ENCODE measurements at regions not wholly inside any gene's neighbourhood (a gene's known extent, or its start where the extent isn't known, plus 50 kb on each side); places are given as distances from the start of the nearest gene placed in this dataset.

- no peak for DNase-seq (ENCODE audit: low read depth in 4 of 4, low spot score in 3 of 4)
Observed at GRCh38 chr2:176638167-176639015, 369.1 kb downstream of the MTX2 start.

- no peak for DNase-seq (ENCODE audit: low read depth in 4 of 4, low spot score in 3 of 4)
Observed at GRCh38 chr2:176639016-176639343, 369.7 kb downstream of the MTX2 start.

- no peak for DNase-seq (ENCODE audit: low read depth in 4 of 4, low spot score in 3 of 4)
Observed at GRCh38 chr2:176639671-176640070, 370.4 kb downstream of the MTX2 start.

DNA sequence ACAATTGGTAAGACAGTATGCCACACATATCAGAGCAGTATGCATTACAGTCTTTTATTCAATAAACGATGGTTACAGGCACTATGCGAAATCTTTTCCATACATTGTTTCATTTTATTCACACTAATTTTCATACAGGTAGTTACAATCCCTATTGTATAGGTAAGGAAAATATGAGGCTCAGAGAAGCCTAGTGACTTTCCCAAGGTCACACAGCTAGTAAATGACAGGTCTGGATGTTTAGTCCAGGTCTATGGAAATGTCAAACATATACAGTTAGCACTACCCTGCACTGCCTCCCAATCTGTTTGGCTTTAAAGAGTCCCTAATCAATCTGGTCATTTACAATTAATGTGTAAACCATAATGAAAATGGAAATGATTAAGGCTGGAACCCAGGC lies 372.2 kb downstream of the MTX2 start:
- no peak for DNase-seq (ENCODE audit: low read depth in 4 of 4, low spot score in 3 of 4)

DNA sequence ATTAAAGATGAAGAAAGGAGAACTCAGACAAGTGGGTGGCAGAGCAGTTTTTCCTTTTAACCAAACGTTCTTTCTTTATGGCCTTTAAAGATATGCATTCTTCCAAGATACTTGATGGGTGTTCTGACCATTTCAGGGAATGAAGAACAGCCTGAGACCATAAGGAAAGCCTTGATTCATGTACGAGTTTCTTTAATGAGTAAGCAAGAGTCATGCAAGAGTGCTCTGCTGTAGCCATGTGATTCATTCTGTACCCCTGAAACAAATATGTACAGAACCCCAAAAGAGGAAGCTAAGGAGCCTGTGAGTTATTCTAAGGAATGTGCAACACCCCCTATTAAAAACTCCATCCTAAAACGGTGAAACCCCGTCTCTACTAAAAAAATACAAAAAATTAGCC lies 372.8 kb downstream of the MTX2 start:
- DNase-seq (ENCODE audit: low read depth in 4 of 4, low spot score in 3 of 4): no peak

GRCh38 chr2:176643646-176644045 lies 374.4 kb downstream of the MTX2 start:
- DNase-seq (ENCODE audit: low read depth in 4 of 4, low spot score in 3 of 4): no peak

GRCh38 chr2:176645494-176645893 lies 376.3 kb downstream of the MTX2 start:
- DNase-seq (ENCODE audit: low read depth in 4 of 4, low spot score in 3 of 4): no peak

DNA sequence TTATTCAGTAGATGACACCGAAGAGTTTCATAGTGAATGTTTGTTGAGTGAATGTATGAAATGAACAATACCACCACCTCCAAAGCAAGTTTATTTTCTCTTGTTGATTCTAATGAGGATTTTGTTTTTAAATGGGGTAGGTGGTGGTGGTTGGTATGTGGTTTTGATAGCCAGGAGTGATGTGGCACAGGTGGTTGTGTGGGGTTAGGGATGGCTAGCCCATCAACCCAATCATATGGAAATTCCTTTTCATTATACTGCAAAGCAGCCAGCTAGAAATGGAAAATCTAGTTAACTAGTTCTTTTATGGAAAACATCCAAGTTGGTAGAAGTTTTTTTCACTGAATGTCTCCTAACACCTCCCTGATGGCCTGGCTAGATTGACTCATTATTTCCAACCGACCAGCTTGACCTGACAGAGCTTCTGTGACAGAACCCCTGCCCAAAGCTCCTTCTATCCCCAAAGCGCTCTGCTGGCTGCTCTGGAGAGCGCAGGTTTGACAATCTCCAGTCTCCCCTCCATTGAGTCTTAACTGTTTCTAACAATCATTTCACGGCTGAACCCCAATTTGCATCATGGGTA lies 376.9 kb downstream of the MTX2 start:
- DNase-seq (ENCODE audit: low read depth in 4 of 4, low spot score in 3 of 4): no peak

DNA sequence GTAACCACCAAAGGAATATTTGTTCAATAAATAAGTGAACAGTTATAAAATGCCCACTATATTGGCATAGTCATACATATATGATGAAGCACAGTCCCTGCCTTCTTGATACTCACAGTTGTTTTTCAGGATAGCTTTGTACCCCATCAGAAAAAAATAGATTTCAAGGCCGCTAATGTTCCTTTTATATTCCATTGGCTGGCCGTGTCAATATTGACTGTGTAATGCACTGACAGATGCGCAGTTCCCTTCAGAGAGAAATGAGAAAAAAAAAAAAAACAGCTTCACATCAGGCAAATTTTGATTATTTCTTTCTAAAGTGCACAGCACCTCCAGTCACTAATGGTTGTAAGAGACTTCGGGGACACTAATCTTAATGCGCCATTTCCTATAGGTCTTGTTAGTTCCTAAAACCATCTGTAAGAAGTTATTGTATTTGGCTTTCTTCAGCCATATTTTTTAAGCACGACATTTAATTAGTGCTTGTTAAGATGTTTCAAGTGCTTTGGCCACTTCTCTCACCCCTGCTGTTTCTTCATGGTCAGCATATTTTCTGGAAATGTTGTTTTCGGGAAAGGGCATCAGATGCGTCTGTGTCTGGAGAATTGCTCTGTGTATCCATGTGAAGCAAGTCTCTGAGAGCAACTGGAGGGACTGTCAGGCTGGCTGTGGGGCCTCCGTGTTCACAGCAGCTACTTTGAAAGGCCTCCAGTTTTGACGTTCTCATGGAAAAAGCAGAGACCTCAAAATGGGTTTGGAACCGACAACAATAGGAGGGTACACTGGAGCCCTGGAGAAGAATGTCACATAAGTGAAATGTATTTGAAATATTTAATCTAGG lies 378.3 kb downstream of the MTX2 start:
- DNase-seq (ENCODE audit: low read depth in 4 of 4, low spot score in 3 of 4): no peak

DNA sequence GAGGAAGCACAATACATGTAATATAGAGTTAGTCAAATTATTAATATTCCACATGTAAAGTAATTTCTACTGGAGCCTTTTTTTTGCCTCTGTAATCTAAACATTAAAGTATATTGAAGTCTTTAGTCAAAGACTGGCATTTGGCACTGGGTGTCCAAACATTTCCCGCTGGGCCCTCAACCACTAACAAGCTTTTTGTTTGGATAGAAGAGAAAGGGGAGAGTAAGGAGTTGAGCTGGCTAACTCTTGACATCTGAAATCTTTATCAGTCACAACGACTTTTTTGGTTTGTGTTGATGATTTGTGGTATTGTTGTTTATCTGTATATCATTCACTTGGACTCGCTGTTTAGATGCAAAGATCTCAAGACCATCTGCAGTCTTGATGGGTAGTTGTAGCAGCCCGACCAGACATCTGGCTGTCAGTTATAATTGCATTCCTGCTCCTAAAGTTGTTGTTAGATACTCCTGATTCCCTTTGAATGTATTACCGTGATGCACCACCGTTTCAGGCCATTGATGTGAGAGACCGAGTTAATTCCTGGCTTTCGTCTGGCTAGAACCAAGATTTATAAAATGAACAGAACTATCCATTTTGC lies 379.6 kb downstream of the MTX2 start:
- DNase-seq (ENCODE audit: low read depth in 4 of 4, low spot score in 3 of 4): no peak

DNA sequence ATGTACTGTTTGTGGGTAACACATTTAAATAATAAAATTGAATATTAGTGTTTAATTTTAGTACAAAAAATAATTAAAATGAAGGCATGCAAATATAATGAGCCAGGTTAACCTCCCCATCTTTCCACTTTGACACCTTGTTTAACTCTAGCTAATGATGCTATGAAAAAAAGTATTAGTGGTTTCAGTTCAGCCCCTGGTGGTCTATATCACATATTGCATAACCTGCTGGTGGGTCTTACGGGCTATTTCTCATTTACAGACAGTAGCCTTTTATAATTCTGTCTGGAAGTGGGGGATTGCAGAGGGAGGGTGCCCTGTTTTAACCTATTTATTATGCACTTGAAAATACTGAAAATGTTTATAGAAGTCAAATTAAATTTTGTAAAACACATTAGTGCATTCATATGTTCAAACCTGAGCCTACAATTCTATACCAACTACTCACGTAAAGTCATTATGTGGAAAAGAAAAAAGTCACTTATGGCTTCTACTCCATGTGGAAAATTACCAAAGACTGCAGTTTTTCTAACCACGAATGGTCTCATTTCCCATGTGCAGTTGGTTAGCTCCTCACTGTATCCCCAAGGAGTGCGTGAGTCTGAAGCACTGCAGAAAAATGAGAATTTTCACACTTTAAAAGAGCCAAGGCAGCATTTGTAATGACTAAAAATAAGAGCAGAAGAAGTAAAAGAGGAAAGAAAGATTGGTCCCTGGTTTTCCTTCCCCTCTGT lies 381.0 kb downstream of the MTX2 start:
- DNase-seq (ENCODE audit: low read depth in 4 of 4, low spot score in 3 of 4): no peak

DNA sequence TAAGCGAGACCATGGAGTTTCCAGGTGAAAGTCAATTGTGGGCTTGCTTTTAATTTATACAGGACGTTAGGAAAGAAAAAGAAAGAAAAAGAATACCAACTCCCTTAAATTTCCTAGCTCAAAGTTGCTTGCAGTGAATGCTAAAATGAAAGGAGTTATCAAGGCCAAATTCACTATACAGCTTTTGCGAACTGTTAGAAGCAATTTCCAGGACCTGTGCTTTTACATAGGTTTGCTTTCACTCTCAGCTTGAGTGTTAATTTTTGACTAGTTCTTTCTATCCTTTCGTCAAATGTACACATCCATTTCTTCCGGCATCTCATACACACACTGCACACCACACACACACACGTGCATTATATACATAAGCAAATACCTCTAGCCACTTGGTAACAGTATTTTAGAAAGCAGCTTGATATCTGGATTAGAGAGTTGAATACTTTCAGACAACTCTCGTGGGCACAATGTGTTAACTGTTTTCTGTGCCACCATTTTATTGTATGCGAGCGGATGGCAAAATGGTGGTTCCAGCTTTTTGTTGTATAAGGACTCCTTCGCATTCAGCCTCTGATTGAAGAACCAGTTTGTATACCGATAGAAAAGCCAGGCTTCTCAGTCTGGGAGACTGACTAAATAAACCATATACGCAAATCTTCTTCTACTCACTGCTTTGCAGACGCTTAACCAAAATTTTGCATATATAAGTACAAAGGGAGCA lies 381.8 kb downstream of the MTX2 start:
- DNase-seq (ENCODE audit: low read depth in 4 of 4, low spot score in 3 of 4): no peak

GRCh38 chr2:176652300-176653182 lies 383.3 kb downstream of the MTX2 start:
- DNase-seq (ENCODE audit: low read depth in 4 of 4, low spot score in 3 of 4): no peak

GRCh38 chr2:176653479-176654443 lies 384.5 kb downstream of the MTX2 start:
- DNase-seq (ENCODE audit: low read depth in 4 of 4, low spot score in 3 of 4): no peak

DNA sequence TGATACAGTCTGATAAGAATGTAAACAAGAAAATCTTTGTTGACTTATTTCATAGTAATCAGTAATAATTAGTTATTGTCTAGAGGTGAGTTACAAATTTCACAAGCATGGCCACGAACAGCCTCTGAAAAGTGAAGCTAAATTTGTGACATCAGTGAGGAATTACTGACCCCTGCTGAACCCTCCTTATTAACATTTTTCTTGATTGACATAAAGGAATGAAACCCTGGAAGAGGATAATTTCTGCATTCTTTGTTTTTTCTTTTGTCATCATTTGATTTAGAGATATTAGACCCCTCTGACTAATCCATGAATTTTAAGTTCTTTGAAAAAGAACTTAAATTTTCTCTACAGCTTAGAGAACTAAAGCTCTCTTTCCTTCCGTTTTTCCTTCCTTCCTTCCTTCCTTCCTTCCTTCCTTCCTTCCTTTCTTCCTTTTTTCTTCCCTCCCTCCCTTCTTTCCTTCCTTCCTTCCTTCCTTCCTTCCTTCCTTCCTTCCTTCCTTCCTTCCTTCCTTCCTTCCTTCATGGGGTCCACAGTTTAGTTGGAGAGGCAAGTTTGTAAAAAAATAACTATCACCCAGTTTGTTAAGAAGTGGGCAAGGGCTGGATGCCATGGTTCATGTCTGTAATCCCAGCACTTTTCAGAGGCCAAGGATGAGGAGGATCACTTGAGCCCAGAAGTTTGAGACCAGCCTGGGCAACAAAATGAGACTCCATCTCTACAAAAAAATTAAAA lies 387.0 kb downstream of the MTX2 start:
- no peak for DNase-seq (ENCODE audit: low read depth in 4 of 4, low spot score in 3 of 4)

DNA sequence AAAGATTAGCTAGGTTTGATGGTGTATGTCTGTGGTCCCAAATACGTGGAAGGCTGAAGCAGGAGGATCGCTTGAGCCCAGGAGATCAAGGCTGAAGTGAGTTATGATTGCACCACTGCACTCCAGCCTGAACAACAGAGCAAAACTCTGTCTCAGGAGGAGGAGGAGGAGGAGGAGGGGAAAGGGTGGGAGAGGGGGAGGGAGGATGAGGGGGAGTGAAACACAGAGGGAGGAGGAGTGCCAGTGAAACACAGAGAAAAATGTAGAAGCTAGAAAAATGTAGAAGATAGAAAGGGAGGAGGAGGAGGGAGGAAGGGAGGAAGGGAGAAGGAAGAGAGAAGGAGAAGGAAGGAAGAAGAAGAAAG lies 387.5 kb downstream of the MTX2 start:
- DNase-seq (ENCODE audit: low read depth in 4 of 4, low spot score in 3 of 4): no peak

- DNase-seq (ENCODE audit: low read depth in 4 of 4, low spot score in 3 of 4): no peak
Observed at GRCh38 chr2:176657393-176657792, 388.2 kb downstream of the MTX2 start.

Measured in right renal pelvis (tissue), 4 donors.